SW480 (cell line): ENCODE measurements at regions not wholly inside any gene's neighbourhood (a gene's known extent, or its start where the extent isn't known, plus 50 kb on each side); places are given as distances from the start of the nearest gene placed in this dataset.

ENCODE experiments used
- DNase-seq: peaks from one replicate; pipeline ENCODE4 v3.0.0-alpha.2; 2016; ENCODE audit warnings: low spot score

GRCh38 chr3:42037318-42037945 is 53.7 kb upstream of the TRAK1 start:
- no peak for DNase-seq

GRCh38 chr3:42036483-42036823 is 54.7 kb upstream of the TRAK1 start:
- DNase-seq: no peak

- DNase-seq: no peak
These were observed 55.2 kb upstream of the TRAK1 start for GRCh38 chr3:42035816-42036482.

GRCh38 chr3:42035007-42035406 is 56.1 kb upstream of the TRAK1 start:
- no peak for DNase-seq

GRCh38 chr3:42033741-42034140 is 57.4 kb upstream of the TRAK1 start:
- DNase-seq: no peak

- peak; percentile 44 for DNase-seq
These were observed 58.3 kb upstream of the TRAK1 start for GRCh38 chr3:42032693-42033349.

GRCh38 chr3:42031808-42032480 is 59.2 kb upstream of the TRAK1 start:
- DNase-seq: no peak

GRCh38 chr3:42028474-42028873 is 62.7 kb upstream of the TRAK1 start:
- DNase-seq: no peak

- no peak for DNase-seq
These were observed 63.6 kb upstream of the TRAK1 start for GRCh38 chr3:42027571-42027970.

- peak; percentile 74 for DNase-seq
These were observed 63.7 kb upstream of the ULK4 start for GRCh38 chr3:42025370-42026138.

GRCh38 chr3:42024591-42025351 is 62.9 kb upstream of the ULK4 start:
- DNase-seq: no peak

GRCh38 chr3:42023380-42023779 is 61.5 kb upstream of the ULK4 start:
- no peak for DNase-seq

- DNase-seq: no peak
These were observed 60.5 kb upstream of the ULK4 start for GRCh38 chr3:42022355-42022754.

- peak; percentile 58 for DNase-seq
These were observed 58.9 kb upstream of the ULK4 start for GRCh38 chr3:42020684-42021307.

- no peak for DNase-seq
These were observed 58.0 kb upstream of the ULK4 start for GRCh38 chr3:42019953-42020260.

- DNase-seq: no peak
These were observed 57.4 kb upstream of the ULK4 start for GRCh38 chr3:42019144-42019952.

GRCh38 chr3:42014921-42015533 is 53.1 kb upstream of the ULK4 start:
- DNase-seq: peak; percentile 37

GRCh38 chr3:42014458-42014920 is 52.6 kb upstream of the ULK4 start:
- DNase-seq: no peak

GRCh38 chr3:42013691-42014457 is 52.0 kb upstream of the ULK4 start:
- peak; percentile 35 for DNase-seq
